Heart right ventricle (tissue), 16 donors: ENCODE measurements at regions not wholly inside any gene's neighbourhood (a gene's known extent, or its start where the extent isn't known, plus 50 kb on each side); places are given as distances from the start of the nearest gene placed in this dataset.

Source experiments
- ATAC-seq, 8 donors: fragments of 200-7000 bp; cut with Tn5 transposase; one replicate each; pipeline ENCODE4 v1.9.1; 2020; ENCODE audit warnings: mild to moderate bottlenecking in 8 of 8, moderate library complexity in 8 of 8, moderate number of reproducible peaks in 1 of 8
- DNase-seq, 2 donors: peaks; one replicate each; pipeline ENCODE4 v3.0.0-alpha.2; 2020
- H3K27ac ChIP-seq, 10 donors: fragments of 200-600 bp; sonication (generic) in 2 of 10; one replicate each; pipeline versions ENCODE4 v1.5.0 to v1.8.0; 2020 to 2022; ENCODE audit warnings: mild to moderate bottlenecking in 3 of 10
- H3K27me3 ChIP-seq, 7 donors: fragments of 200-600 bp; one replicate each; pipeline ENCODE4 v1.8.0; 2021 to 2022; ENCODE audit warnings: mild to moderate bottlenecking in 2 of 7
- H3K36me3 ChIP-seq, 9 donors: fragments of 200-600 bp; sonication (generic) in 1 of 9; one replicate each; pipeline versions ENCODE4 v1.5.0 to v1.8.0; 2020 to 2022; ENCODE audit warnings: mild to moderate bottlenecking in 2 of 9
- H3K4me1 ChIP-seq, 9 donors: fragments of 200-600 bp; sonication (generic) in 1 of 9; one replicate each; pipeline versions ENCODE4 v1.5.0 to v1.8.0; 2020 to 2022; ENCODE audit warnings: mild to moderate bottlenecking in 4 of 9
- H3K4me3 ChIP-seq, 10 donors: fragments of 200-600 bp; sonication (generic) in 2 of 10; one replicate each; pipeline versions ENCODE4 v1.5.0 to v1.8.0; 2020 to 2022; ENCODE audit warnings: mild to moderate bottlenecking in 7 of 10, moderate library complexity in 2 of 10
- H3K9me3 ChIP-seq, 11 donors: fragments of 200-600 bp in 10 of 11; sonication (generic) in 2 of 11; one replicate each; pipeline versions ENCODE4 v1.5.0 to v1.8.0; 2013 to 2022; ENCODE audit warnings: mild to moderate bottlenecking in 2 of 11, control low read depth in 1 of 11, moderate library complexity in 1 of 11
- CTCF ChIP-seq, 9 donors: fragments of 200-600 bp; sonication (generic) in 2 of 9; IDR thresholded peaks; one replicate each; pipeline versions ENCODE4 v1.5.0 to v1.8.0; 2021 to 2022; ENCODE audit warnings: antibody characterized with exemption in 9 of 9, mild to moderate bottlenecking in 5 of 9, moderate library complexity in 1 of 9
- WGBS, 2 donors: extraction: QIAGEN DNeasy Blood & Tissue Kit; methylation state at CpG; one replicate each; pipeline ENCODE4 v1.1.7; 2013; ENCODE audit warnings: inconsistent platforms in 1 of 2; 5-methylcytosine and 5-hydroxymethylcytosine counted together
- intact Hi-C, 10 donors: fragments of 100-400 bp; cut with DNase I; formaldehyde crosslinking; loops; one replicate each; pipeline versions ENCODE4 v1.11.1 to v1.14.2; 2022
- donor health status: Arrhythmogenic right ventricular cardiomyopathy.
- donor health status: ischemic (EF 13 %, LVEDD 7.1; RV severe dilation, severe dysfunction).
- donor health status: healthy with polysubstance abuse.
- donor health status: DM: no; HTN: yes; CAD: no.
- donor health status: DM: no; HTN: no; CAD: no.
- donor health status: ischemic (EF 25% LVEDD 6.9; RV normal size, moderate dysfunction).
- donor health status: ischemic (EF 25% LVEDD 5.7; RV mildly dilated, moderate dysfunction).
- donor health status: healthy.
- donor health status: DM: yes; HTN: yes; CAD: no.
- donor health status: Ischemic cardiomyopathy.
- donor health status: ischemic (EF 35%, LVEDD 5.7; RV mildly dilated, moderate dysfunction).
- donor health status: nonischemic (EF 11% LVEDD 7.7; RV severe dilation, severe dysfunction).
- donor health status: DM: yes; HTN: yes; CAD: no.
- donor health status: PGD.
- donor health status: ischemic (EF 29% LVEDD 5.4; RV normal size, mild dysfunction).
- donor health status: nonischemic (EF 23%, LVEDD 6.1; RV moderate dilation, normal function).

DNA sequence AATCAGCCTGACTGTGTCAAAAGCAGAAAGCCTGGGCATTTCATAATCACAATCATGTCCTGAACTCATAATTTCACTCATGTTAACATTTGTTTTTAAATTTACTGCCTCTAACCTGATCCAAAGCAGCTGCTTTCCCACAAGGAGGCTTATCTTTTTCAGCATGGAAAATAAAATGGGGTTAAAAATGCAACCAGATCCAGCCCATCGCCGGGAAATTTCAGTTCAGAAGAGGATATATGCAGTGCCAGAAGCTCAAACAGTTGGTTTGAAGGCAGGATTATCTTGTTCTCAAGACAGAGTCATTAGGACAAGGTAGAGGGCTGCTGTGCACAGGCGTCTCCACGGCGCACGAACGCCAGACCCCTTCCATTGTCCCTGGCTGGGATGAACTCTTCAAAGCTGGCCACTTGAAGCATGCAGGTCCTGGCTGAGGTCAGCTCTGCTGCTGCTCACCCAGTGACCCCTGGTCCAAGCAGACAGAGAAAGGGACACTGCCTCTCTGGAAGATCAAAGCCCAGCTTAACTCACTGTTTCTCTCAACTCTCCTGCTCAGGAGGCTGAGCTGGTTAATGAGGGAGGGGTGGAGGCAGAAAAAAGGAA is 191.1 kb upstream of the HEY2 start:
- peaks cover 0 to 6% (median 0%) of the 10 kb centered on the region in 9 donors for H3K4me1 ChIP-seq
- no peak overlapping the region for H3K4me3 ChIP-seq
- WGBS, 2 donors: 33 to 38% methylated on average over 7 of the region's 7 CpGs
- intact Hi-C loops: no loop called here
- H3K9me3 ChIP-seq: no peaks in the 10 kb centered on the region
- H3K27ac ChIP-seq: peak overlapping the region in 2 of 10 donors; percentile 14 to 17
- H3K27me3 ChIP-seq: peaks cover 0 to 5% (median 0%) of the 10 kb centered on the region in 7 donors
- no peaks in the 10 kb centered on the region for H3K36me3 ChIP-seq
- no peak for TF ChIP-seq CTCF (IDR thresholded peaks at IDR 0.05)
- peak in 1 of 8 donors; percentile 47 for ATAC-seq
- DNase-seq: no peak

DNA sequence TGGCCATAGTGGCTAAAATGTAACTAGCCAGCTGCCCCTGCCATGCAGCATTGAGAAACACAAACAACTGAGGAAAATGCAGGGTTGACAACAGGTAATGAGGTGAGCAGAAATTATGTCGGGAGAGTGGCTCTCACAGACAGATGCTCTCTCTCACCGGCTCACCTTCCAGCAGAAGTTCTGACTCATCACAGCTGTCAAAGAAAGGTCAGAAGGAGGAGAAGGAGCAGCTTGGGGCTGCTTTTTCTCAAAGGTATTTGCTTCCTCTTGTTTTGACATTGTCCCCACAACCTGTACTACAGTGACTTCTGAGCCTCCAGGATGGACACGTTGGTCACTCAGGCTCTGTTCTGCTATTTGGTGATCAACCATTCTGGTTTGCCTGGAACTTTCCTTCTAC is 190.5 kb upstream of the HEY2 start:
- Histone ChIP-seq H3K27ac (peak overlapping the region in 1 of 10 donors; percentile 14), H3K27me3 (peaks cover 0 to 5% (median 0%) of the 10 kb centered on the region in 7 donors), H3K4me3 (no peak overlapping the region), H3K9me3 (no peaks in the 10 kb centered on the region), H3K36me3 (no peaks in the 10 kb centered on the region), H3K4me1 (peaks cover 0 to 6% (median 0%) of the 10 kb centered on the region in 9 donors)
- intact Hi-C loops: no loop called here
- DNase-seq (no peak), ATAC-seq (no peak)
- 49 to 67% methylated on average over 3 of the region's 3 CpGs for WGBS, 2 donors
- no peak for TF ChIP-seq CTCF (IDR thresholded peaks at IDR 0.05)

- no peak for TF ChIP-seq CTCF (IDR thresholded peaks at IDR 0.05)
- ATAC-seq (no peak), DNase-seq (no peak)
- no peaks in the 10 kb centered on the region for H3K36me3 ChIP-seq
- H3K9me3 ChIP-seq: no peaks in the 10 kb centered on the region
- H3K4me3 ChIP-seq: no peak overlapping the region
- H3K27me3 ChIP-seq: no peaks in the 10 kb centered on the region
- H3K4me1 ChIP-seq: peaks cover 0 to 6% (median 0%) of the 10 kb centered on the region in 9 donors
- no peak overlapping the region for H3K27ac ChIP-seq
- 90 to 97% methylated on average over 1 of the region's 1 CpG for WGBS, 2 donors
- intact Hi-C loops: no loop called here
Measured at GRCh38 chr6:125562156-125562555, 187.3 kb upstream of the HEY2 start.

GRCh38 chr6:125564941-125565340 is 184.5 kb upstream of the HEY2 start:
- no peak for DNase-seq
- no peaks in the 10 kb centered on the region for H3K4me1 ChIP-seq
- no peak for TF ChIP-seq CTCF (IDR thresholded peaks at IDR 0.05)
- H3K27me3 ChIP-seq: no peaks in the 10 kb centered on the region
- H3K36me3 ChIP-seq: no peaks in the 10 kb centered on the region
- H3K9me3 ChIP-seq: no peaks in the 10 kb centered on the region
- ATAC-seq: no peak
- no peak overlapping the region for H3K4me3 ChIP-seq
- intact Hi-C loops: no loop called here
- WGBS, 2 donors: 85 to 90% methylated on average over 5 of the region's 5 CpGs
- H3K27ac ChIP-seq: no peak overlapping the region
